Pancreas (tissue), 10 donors: ENCODE measurements at regions not wholly inside any gene's neighbourhood (a gene's known extent, or its start where the extent isn't known, plus 50 kb on each side); places are given as distances from the start of the nearest gene placed in this dataset.

Source experiments
- ATAC-seq, 4 donors: fragments of 200-7000 bp; cut with Tn5 transposase; one replicate each; pipeline versions ENCODE4 v1.8.0 to v1.9.1; 2020; ENCODE audit warnings: mild to moderate bottlenecking in 4 of 4, moderate library complexity in 4 of 4
- DNase-seq, 6 donors: peaks; one replicate each; pipeline ENCODE4 v3.0.0-alpha.2; 2020
- FAIRE-seq: peaks from 2 replicates; lab custom pipeline; 2012; peaks lifted over from hg19 to GRCh38; lab: Jason Lieb, UNC
- H3K27ac ChIP-seq, 4 donors: fragments of 200-600 bp; sonication (generic); 1 replicate in 3 of 4; 2 replicates in 1 of 4; pipeline versions ENCODE4 v1.5.0 to v1.8.0; 2020
- H3K27me3 ChIP-seq, 4 donors: fragments of 200-600 bp; one replicate each; pipeline ENCODE4 v1.8.0; 2021
- H3K36me3 ChIP-seq, 3 donors: fragments of 200-600 bp; sonication (generic) in 1 of 3; one replicate each; pipeline versions ENCODE4 v1.5.0 to v1.8.0; 2020 to 2021
- H3K4me1 ChIP-seq, 3 donors: fragments of 200-600 bp; one replicate each; pipeline ENCODE4 v1.8.0; 2021
- H3K4me3 ChIP-seq, 4 donors: fragments of 200-600 bp; sonication (generic) in 2 of 4; one replicate each; pipeline versions ENCODE4 v1.5.0 to v1.8.0; 2020 to 2021
- H3K9me3 ChIP-seq, 4 donors: fragments of 200-600 bp; one replicate each; pipeline ENCODE4 v1.8.0; 2021
- CTCF ChIP-seq, 4 donors: fragments of 200-600 bp; sonication (generic) in 3 of 4; IDR thresholded peaks; one replicate each; pipeline versions ENCODE4 v1.5.0 to v1.8.0; 2021; ENCODE audit warnings: antibody characterized with exemption in 4 of 4
- WGBS, 2 donors: extraction: QIAGEN DNeasy Blood & Tissue Kit; methylation state at CpG; one replicate each; pipeline ENCODE4 v1.1.7; 2013; 5-methylcytosine and 5-hydroxymethylcytosine counted together
- intact Hi-C, 3 donors: fragments of 100-400 bp; cut with DNase I; formaldehyde crosslinking; loops; one replicate each; pipeline versions ENCODE4 v1.11.1 to v1.14.2; 2022
- donor health status: healthy with polysubstance abuse.
- donor health status: DM: no; HTN: no; CAD: no; lungs with moderate emphysema.
- donor health status: DM: no; HTN: no; CAD: no.
- donor health status: control.
- donor health status: control.
- donor health status: Bipolar disorder and iron deficiency.
- donor health status: DM: yes; HTN: yes; CAD: no.
- donor health status: DM: no; HTN: no; CAD: no.
- donor health status: DM: no; HTN: no; CAD: no.
- donor health status: DM: yes; HTN: yes; CAD: no.

- intact Hi-C loops, result no loop called here
- no peak for FAIRE-seq
- H3K4me1 ChIP-seq, result no peaks in the 10 kb centered on the region
- 87 to 92% methylated on average over 4 of the region's 4 CpGs for WGBS, 2 donors
- H3K27me3 ChIP-seq, result no peaks in the 10 kb centered on the region
- H3K36me3 ChIP-seq, result no peaks in the 10 kb centered on the region
- H3K27ac ChIP-seq, result no peak overlapping the region
- no peak for DNase-seq
- ATAC-seq, result no peak
- no peaks in the 10 kb centered on the region for H3K9me3 ChIP-seq
- no peak for TF ChIP-seq CTCF (IDR thresholded peaks at IDR 0.05)
- no peak overlapping the region for H3K4me3 ChIP-seq
Observed at GRCh38 chr3:65030014-65030627, 342.3 kb upstream of the ADAMTS9 start.

- no peaks in the 10 kb centered on the region for H3K36me3 ChIP-seq
- 79 to 88% methylated on average over 2 of the region's 2 CpGs for WGBS, 2 donors
- no peaks in the 10 kb centered on the region for H3K27me3 ChIP-seq
- no peak for DNase-seq
- TF ChIP-seq CTCF (IDR thresholded peaks at IDR 0.05), result no peak
- H3K27ac ChIP-seq, result no peak overlapping the region
- no peak overlapping the region for H3K4me3 ChIP-seq
- no peak for FAIRE-seq
- intact Hi-C loops, result no loop called here
- H3K9me3 ChIP-seq, result no peaks in the 10 kb centered on the region
- no peaks in the 10 kb centered on the region for H3K4me1 ChIP-seq
- ATAC-seq, result no peak
Observed at GRCh38 chr3:65029130-65029529, 341.3 kb upstream of the ADAMTS9 start.

- TF ChIP-seq CTCF (IDR thresholded peaks at IDR 0.05), result no peak
- Histone ChIP-seq H3K27ac (no peak overlapping the region), H3K4me1 (no peaks in the 10 kb centered on the region), H3K9me3 (no peaks in the 10 kb centered on the region), H3K36me3 (no peaks in the 10 kb centered on the region), H3K4me3 (no peak overlapping the region), H3K27me3 (no peaks in the 10 kb centered on the region)
- FAIRE-seq (no peak), ATAC-seq (no peak), DNase-seq (no peak)
- 86 to 96% methylated on average over 1 to 2 of the region's 2 CpGs for WGBS, 2 donors
- intact Hi-C loops, result no loop called here
Observed at GRCh38 chr3:65028024-65028423, 340.2 kb upstream of the ADAMTS9 start.

GRCh38 chr3:65027335-65027734 is 339.5 kb upstream of the ADAMTS9 start:
- H3K27ac ChIP-seq, result no peak overlapping the region
- TF ChIP-seq CTCF (IDR thresholded peaks at IDR 0.05), result no peak
- no peak for ATAC-seq
- FAIRE-seq, result no peak
- no peaks in the 10 kb centered on the region for H3K36me3 ChIP-seq
- intact Hi-C loops, result no loop called here
- DNase-seq, result no peak
- 78 to 83% methylated on average over 8 of the region's 8 CpGs for WGBS, 2 donors
- H3K4me3 ChIP-seq, result no peak overlapping the region
- H3K4me1 ChIP-seq, result no peaks in the 10 kb centered on the region
- H3K27me3 ChIP-seq, result no peaks in the 10 kb centered on the region
- no peaks in the 10 kb centered on the region for H3K9me3 ChIP-seq

GRCh38 chr3:65026151-65026550 is 338.4 kb upstream of the ADAMTS9 start:
- H3K27me3 ChIP-seq, result no peaks in the 10 kb centered on the region
- H3K4me1 ChIP-seq, result no peaks in the 10 kb centered on the region
- DNase-seq (no peak), FAIRE-seq (no peak), ATAC-seq (no peak)
- no peaks in the 10 kb centered on the region for H3K36me3 ChIP-seq
- intact Hi-C loops, result no loop called here
- H3K4me3 ChIP-seq, result no peak overlapping the region
- TF ChIP-seq CTCF (IDR thresholded peaks at IDR 0.05), result no peak
- H3K27ac ChIP-seq, result no peak overlapping the region
- WGBS, 2 donors, result 88 to 91% methylated on average over 9 of the region's 9 CpGs
- H3K9me3 ChIP-seq, result no peaks in the 10 kb centered on the region
